Ovary (tissue), 3 donors: ENCODE measurements at regions not wholly inside any gene's neighbourhood (a gene's known extent, or its start where the extent isn't known, plus 50 kb on each side); places are given as distances from the start of the nearest gene placed in this dataset.

Experiments used
- CTCF ChIP-seq, 3 donors: fragments of 450-650 bp in 2 of 3; fragments of 200-600 bp in 1 of 3; IDR thresholded peaks; one replicate each; pipeline versions ENCODE4 v1.5.1 to v1.8.0; 2016 to 2022; ENCODE audit warnings: antibody characterized with exemption in 3 of 3, mild to moderate bottlenecking in 1 of 3
- EP300 ChIP-seq: sonication (generic); formaldehyde crosslinking; IDR thresholded peaks from one replicate; pipeline ENCODE4 v1.6.1; 2017; ENCODE audit warnings: antibody characterized with exemption
- donor health status: DM: no; HTN: no; CAD: no.

GRCh38 chr2:199685669-199686068 lies 165.3 kb downstream of the FTCDNL1 start:
- TF ChIP-seq CTCF (IDR thresholded peaks at IDR 0.05) (no peak), EP300 (no peak)
